ENCODE measurements at regions not wholly inside any gene's neighbourhood (a gene's known extent, or its start where the extent isn't known, plus 50 kb on each side); places are given as distances from the start of the nearest gene placed in this dataset.

DNA sequence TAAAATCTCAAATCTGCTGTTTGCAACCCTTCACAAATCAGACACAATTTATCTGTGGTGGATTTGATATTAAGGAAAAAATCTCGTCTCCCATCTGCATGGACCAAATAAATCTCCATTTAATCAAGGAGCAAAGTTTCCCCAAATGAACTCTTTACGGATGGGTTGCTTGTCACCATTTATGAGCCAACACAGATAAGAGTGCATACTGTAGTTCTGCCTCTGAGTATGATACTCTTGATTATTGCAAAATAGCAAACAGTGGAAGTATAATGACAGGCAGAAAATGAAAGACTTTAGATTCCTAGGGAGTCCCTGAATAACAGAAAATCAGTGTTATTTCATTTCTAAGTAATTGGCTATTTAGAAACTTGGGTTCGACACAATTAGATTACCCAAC lies 1395.9 kb downstream of the FAM181B start:
- TF ChIP-seq, protein P1, sequence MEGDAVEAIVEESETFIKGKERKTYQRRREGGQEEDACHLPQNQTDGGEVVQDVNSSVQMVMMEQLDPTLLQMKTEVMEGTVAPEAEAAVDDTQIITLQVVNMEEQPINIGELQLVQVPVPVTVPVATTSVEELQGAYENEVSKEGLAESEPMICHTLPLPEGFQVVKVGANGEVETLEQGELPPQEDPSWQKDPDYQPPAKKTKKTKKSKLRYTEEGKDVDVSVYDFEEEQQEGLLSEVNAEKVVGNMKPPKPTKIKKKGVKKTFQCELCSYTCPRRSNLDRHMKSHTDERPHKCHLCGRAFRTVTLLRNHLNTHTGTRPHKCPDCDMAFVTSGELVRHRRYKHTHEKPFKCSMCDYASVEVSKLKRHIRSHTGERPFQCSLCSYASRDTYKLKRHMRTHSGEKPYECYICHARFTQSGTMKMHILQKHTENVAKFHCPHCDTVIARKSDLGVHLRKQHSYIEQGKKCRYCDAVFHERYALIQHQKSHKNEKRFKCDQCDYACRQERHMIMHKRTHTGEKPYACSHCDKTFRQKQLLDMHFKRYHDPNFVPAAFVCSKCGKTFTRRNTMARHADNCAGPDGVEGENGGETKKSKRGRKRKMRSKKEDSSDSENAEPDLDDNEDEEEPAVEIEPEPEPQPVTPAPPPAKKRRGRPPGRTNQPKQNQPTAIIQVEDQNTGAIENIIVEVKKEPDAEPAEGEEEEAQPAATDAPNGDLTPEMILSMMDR (conservative IDR thresholded peaks at IDR 0.05; ENCODE audit: low read depth, low read length), result no peak
- TF ChIP-seq EZH2 (IDR thresholded peaks at IDR 0.05; ENCODE audit: low read length, unreplicated experiment), result no peak
- no peak for TF ChIP-seq EZH2phosphoT487 (IDR thresholded peaks at IDR 0.05; ENCODE audit: borderline replicate concordance, low read length)

Measured in PC-3 (cell line).